ENCODE measurements at regions not wholly inside any gene's neighbourhood (a gene's known extent, or its start where the extent isn't known, plus 50 kb on each side); places are given as distances from the start of the nearest gene placed in this dataset.
"Not testable (repeated sequence)": the region's sequence is repeated elsewhere in the genome, so short reads cannot be mapped to it uniquely, and the experiment has no call there.

DNA sequence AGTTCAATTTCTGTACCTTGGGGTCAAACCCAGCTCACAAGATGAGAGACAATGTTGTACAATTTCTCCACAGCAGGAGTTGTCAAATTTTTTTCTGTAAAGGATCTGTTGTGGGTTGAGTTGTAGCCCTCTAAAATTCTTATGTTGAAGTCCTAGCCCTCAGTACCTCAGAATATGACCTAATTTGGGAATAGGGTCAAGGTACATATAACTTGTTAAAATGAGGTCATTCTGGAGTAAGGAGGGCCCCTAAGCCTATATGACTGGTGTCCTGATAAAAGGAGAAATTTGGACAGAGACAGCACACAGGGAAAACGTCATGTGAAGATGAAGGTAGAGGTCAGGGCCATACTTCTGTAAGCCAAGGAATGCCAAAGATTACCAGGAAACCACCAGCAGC lies 264.9 kb downstream of the TTC8 start:
- no peaks in the 10 kb centered on the region for H3K36me3 Mint-ChIP-seq (ENCODE audit: low read depth)
- no peak for DNase-seq
- H3K27me3 Mint-ChIP-seq: no peaks in the 10 kb centered on the region
- no peaks in the 10 kb centered on the region for H3K9me3 Mint-ChIP-seq
- H3K4me3 Mint-ChIP-seq: no peak overlapping the region
- H3K4me1 Mint-ChIP-seq (ENCODE audit: low read depth): no peaks in the 10 kb centered on the region
- no peak overlapping the region for H3K27ac Mint-ChIP-seq

DNA sequence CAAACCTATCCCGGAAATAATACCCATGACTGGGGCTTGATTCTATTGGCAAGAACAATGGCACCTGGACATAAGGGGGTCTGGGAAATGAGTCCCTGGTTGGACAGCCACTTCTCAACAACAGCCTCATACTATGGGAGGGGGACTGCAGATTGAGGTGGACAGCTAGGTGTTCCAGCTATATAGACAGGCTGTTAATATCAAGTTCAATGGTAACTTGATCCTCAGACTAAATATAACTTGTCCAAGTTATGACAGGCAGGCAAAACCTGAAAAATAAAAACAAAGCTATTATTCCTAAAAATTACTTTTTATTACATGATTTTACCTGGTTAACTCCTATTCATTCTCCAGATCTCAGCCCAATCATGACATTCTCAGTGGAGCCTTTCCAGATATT lies 267.3 kb downstream of the TTC8 start:
- Mint-ChIP-seq H3K36me3 (ENCODE audit: low read depth) (no peaks in the 10 kb centered on the region), H3K27ac (no peak overlapping the region), H3K9me3 (no peaks in the 10 kb centered on the region), H3K27me3 (no peaks in the 10 kb centered on the region), H3K4me1 (ENCODE audit: low read depth) (no peaks in the 10 kb centered on the region), H3K4me3 (no peak overlapping the region)
- DNase-seq: no peak

DNA sequence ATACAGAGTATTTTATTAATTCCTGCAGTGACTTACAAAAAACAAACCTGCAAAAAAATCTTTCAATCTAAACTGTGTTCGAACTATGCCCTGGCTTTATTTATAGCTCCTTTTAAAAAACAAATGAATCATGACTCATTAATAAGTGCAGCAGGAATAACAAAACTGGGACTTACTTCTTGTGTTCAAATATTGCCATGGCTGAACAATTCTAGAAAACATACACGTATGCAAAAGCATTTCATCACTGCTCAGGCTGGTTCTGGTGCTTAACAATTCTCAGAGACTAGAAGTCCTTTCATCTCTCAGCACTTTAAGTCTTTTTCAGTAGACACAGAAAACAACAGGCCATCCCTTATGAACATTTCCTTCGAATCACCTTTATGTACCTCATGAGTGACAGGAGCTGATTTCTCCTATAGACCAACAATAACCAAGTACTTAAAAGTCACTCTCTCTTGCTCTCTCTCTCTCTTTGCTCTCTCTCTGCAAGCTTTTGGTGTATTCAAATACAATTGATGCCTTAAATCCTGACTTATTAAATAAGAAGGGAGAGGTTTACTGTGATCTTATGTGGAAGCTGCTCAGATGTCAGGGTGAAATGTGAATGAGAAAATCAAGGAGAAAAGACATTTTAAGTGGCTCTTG lies 268.8 kb downstream of the TTC8 start:
- H3K27ac Mint-ChIP-seq: no peak overlapping the region
- no peak for DNase-seq
- no peaks in the 10 kb centered on the region for H3K36me3 Mint-ChIP-seq (ENCODE audit: low read depth)
- no peaks in the 10 kb centered on the region for H3K4me1 Mint-ChIP-seq (ENCODE audit: low read depth)
- H3K9me3 Mint-ChIP-seq: no peaks in the 10 kb centered on the region
- H3K4me3 Mint-ChIP-seq: no peak overlapping the region
- H3K27me3 Mint-ChIP-seq: no peaks in the 10 kb centered on the region

DNA sequence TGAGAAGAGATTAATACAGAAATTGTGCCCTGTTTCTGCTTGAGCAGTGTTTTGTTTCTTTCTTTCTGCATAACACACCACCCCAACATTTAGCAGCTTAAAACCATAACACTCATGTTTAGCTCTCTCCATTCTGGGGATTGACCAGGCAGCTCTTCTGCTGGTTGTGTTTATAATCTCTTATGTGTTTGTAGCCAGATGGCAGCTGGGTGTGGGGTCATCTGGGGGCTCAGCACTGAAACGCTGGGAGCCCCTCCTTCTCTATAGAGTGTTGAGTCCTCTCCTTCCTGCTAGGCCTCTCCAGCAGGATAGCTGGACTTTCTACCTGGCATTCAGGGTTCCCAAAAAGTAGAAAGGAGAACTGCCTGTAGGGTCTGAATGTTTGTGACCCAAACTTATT lies 270.6 kb downstream of the TTC8 start:
- no peaks in the 10 kb centered on the region for H3K36me3 Mint-ChIP-seq (ENCODE audit: low read depth)
- H3K4me1 Mint-ChIP-seq (ENCODE audit: low read depth): no peaks in the 10 kb centered on the region
- no peaks in the 10 kb centered on the region for H3K9me3 Mint-ChIP-seq
- no peak for DNase-seq
- no peak overlapping the region for H3K4me3 Mint-ChIP-seq
- H3K27ac Mint-ChIP-seq: no peak overlapping the region
- H3K27me3 Mint-ChIP-seq: no peaks in the 10 kb centered on the region

DNA sequence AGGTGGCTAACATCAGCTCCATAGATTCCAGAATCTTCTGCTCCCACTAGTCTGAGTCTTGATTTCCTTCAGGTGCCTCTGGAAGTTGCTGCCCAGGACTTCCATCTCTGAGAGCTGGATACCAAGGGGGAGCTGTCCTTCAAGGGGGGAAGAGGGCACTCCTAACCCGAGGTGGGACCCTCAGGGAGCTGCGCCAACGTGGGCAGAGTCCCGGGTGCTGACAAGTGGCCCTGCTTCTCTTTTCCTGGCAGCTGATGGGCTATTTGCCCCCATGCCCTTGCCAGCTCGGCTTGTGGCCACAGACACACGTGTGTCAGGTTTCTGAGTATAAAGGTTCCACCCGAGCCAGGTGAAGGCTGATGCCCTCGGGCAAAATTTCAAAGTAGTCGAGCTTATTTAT lies 272.5 kb downstream of the TTC8 start:
- Mint-ChIP-seq H3K4me3 (no peak overlapping the region), H3K9me3 (peaks cover 3% of the 10 kb centered on the region), H3K4me1 (ENCODE audit: low read depth) (no peaks in the 10 kb centered on the region), H3K27me3 (no peaks in the 10 kb centered on the region), H3K36me3 (ENCODE audit: low read depth) (no peaks in the 10 kb centered on the region), H3K27ac (no peak overlapping the region)
- DNase-seq: no peak

DNA sequence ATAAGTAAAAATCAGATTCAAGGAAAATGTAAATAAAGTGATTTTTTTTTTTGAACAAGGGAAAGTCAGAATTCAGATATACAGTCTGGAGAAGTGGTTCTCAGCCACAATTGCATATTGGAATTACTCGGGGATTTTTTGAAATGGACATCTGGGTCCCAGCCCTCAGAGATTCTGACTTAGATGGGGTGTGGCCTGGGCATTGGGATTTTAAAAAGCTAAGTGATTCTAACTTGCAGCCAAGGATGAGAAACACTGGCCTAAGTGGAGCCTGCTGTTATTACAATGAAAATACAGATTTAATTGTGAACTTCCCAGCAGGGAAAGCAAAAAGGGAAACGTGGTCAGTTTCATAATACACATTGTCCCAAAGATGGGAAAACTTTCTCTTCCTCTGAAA lies 273.8 kb downstream of the TTC8 start:
- Mint-ChIP-seq H3K36me3 (ENCODE audit: low read depth) (no peaks in the 10 kb centered on the region), H3K27me3 (no peaks in the 10 kb centered on the region), H3K27ac (no peak overlapping the region), H3K9me3 (peaks cover 3% of the 10 kb centered on the region), H3K4me1 (ENCODE audit: low read depth) (no peaks in the 10 kb centered on the region), H3K4me3 (no peak overlapping the region)
- no peak for DNase-seq

DNA sequence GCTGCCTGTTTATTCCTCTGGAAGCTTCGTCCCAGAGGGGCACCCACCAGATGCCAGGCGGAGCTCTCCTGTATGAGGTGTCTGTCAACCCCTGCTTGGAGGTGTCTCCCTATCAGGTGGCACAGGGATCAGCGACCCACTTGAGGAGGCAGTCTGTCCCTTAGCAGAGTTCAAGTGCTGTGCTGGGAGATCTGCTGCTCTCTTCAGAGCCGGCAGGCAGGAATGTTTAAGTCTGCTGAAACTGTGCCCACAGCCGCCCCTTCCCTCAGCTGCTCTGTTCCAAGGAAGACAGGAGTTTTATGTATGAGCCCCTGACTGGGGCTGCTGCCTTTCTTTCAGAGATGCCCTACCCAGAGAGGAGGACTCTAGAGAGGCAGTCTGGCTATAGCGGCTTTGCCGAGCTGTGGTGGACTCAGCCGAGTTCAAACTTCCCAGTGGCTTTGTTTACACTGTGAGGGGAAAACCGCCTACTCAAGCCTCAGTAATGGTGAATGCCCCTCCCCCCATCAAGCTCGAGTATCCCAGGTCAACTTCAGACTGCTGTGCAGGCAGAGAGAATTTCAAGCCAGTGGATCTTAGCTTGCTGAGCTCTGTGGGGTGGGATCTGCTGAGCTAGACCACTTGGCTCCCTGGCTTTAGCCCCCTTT lies 279.8 kb downstream of the TTC8 start:
- not testable (repeated sequence) for H3K9me3 Mint-ChIP-seq; H3K36me3 Mint-ChIP-seq (ENCODE audit: low read depth); H3K4me3 Mint-ChIP-seq; H3K27ac Mint-ChIP-seq; H3K4me1 Mint-ChIP-seq (ENCODE audit: low read depth); DNase-seq
- peaks cover 11% of the 10 kb centered on the region for H3K27me3 Mint-ChIP-seq

DNA sequence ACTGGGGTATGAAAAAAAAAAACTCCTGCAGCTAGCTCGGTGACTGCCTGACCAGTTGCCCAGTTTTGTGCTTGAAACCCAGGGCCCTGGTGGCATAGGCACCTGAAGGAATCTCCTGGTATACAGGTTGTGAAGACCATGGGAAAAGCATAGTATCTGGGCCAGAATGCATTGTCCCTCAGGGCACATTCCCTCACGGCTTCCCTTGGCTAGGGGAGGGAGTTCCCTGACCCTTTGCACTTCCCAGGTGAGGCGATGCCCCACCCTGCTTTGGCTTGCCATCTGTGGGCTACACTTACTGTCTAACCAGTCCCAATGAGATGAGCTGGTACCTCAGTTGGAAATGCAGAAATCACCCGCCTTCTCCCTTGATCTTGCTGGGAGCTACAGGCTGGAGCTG lies 280.4 kb downstream of the TTC8 start:
- not testable (repeated sequence) for H3K9me3 Mint-ChIP-seq; DNase-seq; H3K4me3 Mint-ChIP-seq; H3K27ac Mint-ChIP-seq; H3K4me1 Mint-ChIP-seq (ENCODE audit: low read depth); H3K36me3 Mint-ChIP-seq (ENCODE audit: low read depth)
- H3K27me3 Mint-ChIP-seq: peaks cover 11% of the 10 kb centered on the region

All from activated T-cell treated with anti-CD3 and anti-CD28 coated beads, Interleukin-2, amount 50 U/mL, for 24 hours (primary cell).